Stomach (tissue), 8 donors: ENCODE measurements at regions not wholly inside any gene's neighbourhood (a gene's known extent, or its start where the extent isn't known, plus 50 kb on each side); places are given as distances from the start of the nearest gene placed in this dataset.

ENCODE experiments used
- DNase-seq, 2 donors: peaks; one replicate each; pipeline versions ENCODE4 v3.0.0 to v3.0.0-alpha.2; 2013 to 2019
- H3K27ac ChIP-seq, 5 donors: fragments of 200-600 bp in 4 of 5; sonication (generic) in 4 of 5; one replicate each; pipeline ENCODE4 v1.5.1; 2013 to 2019; ENCODE audit warnings: mild to moderate bottlenecking in 1 of 5, moderate library complexity in 1 of 5
- H3K27me3 ChIP-seq, 3 donors: fragments of 200-600 bp; sonication (generic); one replicate each; pipeline ENCODE4 v1.5.1; 2017 to 2019; ENCODE audit warnings: mixed run types in 1 of 3
- H3K36me3 ChIP-seq, 4 donors: fragments of 200-600 bp; sonication (generic); 1 replicate in 3 of 4; 2 replicates in 1 of 4; pipeline ENCODE4 v1.5.1; 2016 to 2019
- H3K4me1 ChIP-seq, 4 donors: fragments of 200-600 bp; sonication (generic); one replicate each; pipeline ENCODE4 v1.5.1; 2016 to 2019
- H3K4me3 ChIP-seq, 4 donors: fragments of 200-600 bp; sonication (generic) in 3 of 4; one replicate each; pipeline ENCODE4 v1.5.1; 2016 to 2019; ENCODE audit warnings: mild to moderate bottlenecking in 1 of 4
- H3K9me3 ChIP-seq, 4 donors: fragments of 200-600 bp; sonication (generic); one replicate each; pipeline ENCODE4 v1.5.1; 2016 to 2019
- CTCF ChIP-seq, 7 experiments: fragments of 450-650 bp in 4 of 7; fragments of 200-600 bp in 3 of 7; sonication (generic) in 3 of 7; IDR thresholded peaks; one replicate each; pipeline ENCODE4 v1.5.1; 2016 to 2019; ENCODE audit warnings: antibody characterized with exemption in 7 of 7, control low read depth in 2 of 7, mild to moderate bottlenecking in 1 of 7
- EP300 ChIP-seq: sonication (generic); formaldehyde crosslinking; IDR thresholded peaks from one replicate; pipeline ENCODE4 v1.6.1; 2017; ENCODE audit warnings: antibody characterized with exemption
- POLR2A ChIP-seq, 4 donors: fragments of 450-650 bp; IDR thresholded peaks; one replicate each; pipeline ENCODE4 v1.6.1; 2016; ENCODE audit warnings: antibody characterized with exemption in 4 of 4, control low read depth in 2 of 4, mild to moderate bottlenecking in 1 of 4, moderate library complexity in 1 of 4
- POLR2AphosphoS5 ChIP-seq, 3 donors: sonication (generic); formaldehyde crosslinking; IDR thresholded peaks; one replicate each; pipeline ENCODE4 v1.6.1; 2016; ENCODE audit warnings: antibody characterized with exemption in 3 of 3
- WGBS, 5 donors: extraction: QIAGEN DNeasy Blood & Tissue Kit in 3 of 5; methylation state at CpG; one replicate each; pipeline versions ENCODE4 v1.1.5 to v1.1.7; 2013 to 2018; 5-methylcytosine and 5-hydroxymethylcytosine counted together
- intact Hi-C: fragments of 100-400 bp; cut with DNase I; formaldehyde crosslinking; loops from one replicate; pipeline ENCODE4 v1.15.1; 2023; ENCODE audit warnings: low total_unique reads
- donor health status: healthy with polysubstance abuse.
- donor health status: Bipolar disorder and iron deficiency.
- donor health status: healthy.

GRCh38 chr14:58697930-58698642, 60.3 kb downstream of the DACT1 start:
- Histone ChIP-seq H3K4me3 (no peak overlapping the region), H3K4me1 (no peaks in the 10 kb centered on the region), H3K9me3 (no peaks in the 10 kb centered on the region), H3K36me3 (no peaks in the 10 kb centered on the region), H3K27ac (no peak overlapping the region), H3K27me3 (no peaks in the 10 kb centered on the region)
- intact Hi-C loops, result no loop called here
- DNase-seq, result no peak
- WGBS, 5 donors, result 37 to 50% (median 43%) methylated on average over 4 of the region's 4 CpGs
- no peak for TF ChIP-seq CTCF (IDR thresholded peaks at IDR 0.05)
- TF ChIP-seq POLR2AphosphoS5 (IDR thresholded peaks at IDR 0.05), result no peak
- no peak for TF ChIP-seq POLR2A (IDR thresholded peaks at IDR 0.05)
- TF ChIP-seq EP300, result no peak

- 19 to 88% (median 85%) methylated on average over 1 of the region's 1 CpG for WGBS, 5 donors
- no peaks in the 10 kb centered on the region for H3K4me1 ChIP-seq
- no peak overlapping the region for H3K4me3 ChIP-seq
- TF ChIP-seq EP300 (no peak), CTCF (IDR thresholded peaks at IDR 0.05) (no peak), POLR2A (IDR thresholded peaks at IDR 0.05) (no peak)
- intact Hi-C loops, result no loop called here
- no peak for DNase-seq
- H3K27ac ChIP-seq, result no peak overlapping the region
- H3K9me3 ChIP-seq, result no peaks in the 10 kb centered on the region
- H3K36me3 ChIP-seq, result no peaks in the 10 kb centered on the region
- H3K27me3 ChIP-seq, result no peaks in the 10 kb centered on the region
Measured at GRCh38 chr14:58699681-58700205, 62.0 kb downstream of the DACT1 start.

GRCh38 chr14:58701156-58701555, 63.4 kb downstream of the DACT1 start:
- WGBS, 5 donors, result 55 to 76% (median 63%) methylated on average over 3 of the region's 3 CpGs
- intact Hi-C loops, result no loop called here

GRCh38 chr14:58701604-58702003, 63.8 kb downstream of the DACT1 start:
- no peak overlapping the region for H3K4me3 ChIP-seq
- no peaks in the 10 kb centered on the region for H3K4me1 ChIP-seq
- intact Hi-C loops, result no loop called here
- no peaks in the 10 kb centered on the region for H3K36me3 ChIP-seq
- H3K27ac ChIP-seq, result no peak overlapping the region
- no peaks in the 10 kb centered on the region for H3K9me3 ChIP-seq
- H3K27me3 ChIP-seq, result no peaks in the 10 kb centered on the region
- 76 to 97% (median 84%) methylated on average over 1 of the region's 1 CpG for WGBS, 5 donors
- DNase-seq, result no peak
- TF ChIP-seq CTCF (IDR thresholded peaks at IDR 0.05) (no peak), POLR2A (IDR thresholded peaks at IDR 0.05) (no peak), EP300 (no peak), POLR2AphosphoS5 (IDR thresholded peaks at IDR 0.05) (no peak)

More at GRCh38 chr14:58701156-58701555, 63.4 kb downstream of the DACT1 start:
- no peak for DNase-seq
- no peak overlapping the region for H3K4me3 ChIP-seq
- H3K27ac ChIP-seq, result no peak overlapping the region
- TF ChIP-seq CTCF (IDR thresholded peaks at IDR 0.05), result no peak
- TF ChIP-seq EP300, result no peak
- H3K4me1 ChIP-seq, result no peaks in the 10 kb centered on the region
- H3K36me3 ChIP-seq, result no peaks in the 10 kb centered on the region
- no peaks in the 10 kb centered on the region for H3K9me3 ChIP-seq
- H3K27me3 ChIP-seq, result no peaks in the 10 kb centered on the region
